ENCODE measurements at regions not wholly inside any gene's neighbourhood (a gene's known extent, or its start where the extent isn't known, plus 50 kb on each side); places are given as distances from the start of the nearest gene placed in this dataset.

- no peak for TF ChIP-seq CTCF (IDR thresholded peaks at IDR 0.05; ENCODE audit: low read depth, low read length, missing control alignments)
- no peak overlapping the region for H3K4me3 ChIP-seq (ENCODE audit: low read depth, low read length)
- in situ Hi-C loops (cut with HindIII; ENCODE audit: low sequenced_read_pairs) = no loop called here
Observed at GRCh38 chr2:30380824-30381223, 66.2 kb upstream of the LCLAT1 start.

DNA sequence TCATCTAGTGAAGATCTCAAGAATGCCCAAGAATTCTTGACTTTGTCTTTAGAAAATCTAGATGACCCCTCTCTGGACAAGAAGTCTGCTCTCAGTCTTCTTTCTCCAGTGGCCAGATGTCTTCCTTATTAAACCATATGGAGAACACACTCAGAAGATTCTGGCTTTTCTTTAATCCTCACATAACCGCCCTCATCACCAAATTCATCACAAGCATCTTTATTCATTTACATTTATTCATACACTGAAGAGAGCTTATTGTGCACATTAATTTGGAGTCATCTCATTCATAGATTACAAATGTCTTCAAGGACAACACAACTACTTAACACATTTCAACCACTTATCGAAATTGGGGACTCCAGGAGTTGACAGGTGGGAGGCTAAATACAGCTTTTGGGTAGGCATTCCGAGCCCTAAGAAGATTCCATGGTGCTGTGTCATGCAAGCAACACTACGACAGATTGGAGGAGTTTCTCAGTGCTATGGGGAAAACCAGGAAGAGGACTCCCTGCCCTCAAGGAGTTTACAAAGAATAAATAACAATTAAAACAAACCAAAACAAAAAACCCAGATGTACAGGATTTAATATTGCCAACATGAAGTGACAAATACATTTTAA lies 64.8 kb upstream of the LCLAT1 start:
- no peak overlapping the region for H3K4me3 ChIP-seq (ENCODE audit: low read depth, low read length)
- in situ Hi-C loops (cut with HindIII; ENCODE audit: low sequenced_read_pairs) = no loop called here
- DNase-seq (ENCODE audit: low read depth) = no peak
- no peak for TF ChIP-seq CTCF (IDR thresholded peaks at IDR 0.05; ENCODE audit: low read depth, low read length, missing control alignments)

More at GRCh38 chr2:30380824-30381223, 66.2 kb upstream of the LCLAT1 start:
- DNase-seq (ENCODE audit: low read depth) = no peak

GRCh38 chr2:30382995-30383394 lies 64.1 kb upstream of the LCLAT1 start:
- DNase-seq (ENCODE audit: low read depth) = no peak
- no peak overlapping the region for H3K4me3 ChIP-seq (ENCODE audit: low read depth, low read length)
- in situ Hi-C loops (cut with HindIII; ENCODE audit: low sequenced_read_pairs) = no loop called here
- TF ChIP-seq CTCF (IDR thresholded peaks at IDR 0.05; ENCODE audit: low read depth, low read length, missing control alignments) = no peak

DNA sequence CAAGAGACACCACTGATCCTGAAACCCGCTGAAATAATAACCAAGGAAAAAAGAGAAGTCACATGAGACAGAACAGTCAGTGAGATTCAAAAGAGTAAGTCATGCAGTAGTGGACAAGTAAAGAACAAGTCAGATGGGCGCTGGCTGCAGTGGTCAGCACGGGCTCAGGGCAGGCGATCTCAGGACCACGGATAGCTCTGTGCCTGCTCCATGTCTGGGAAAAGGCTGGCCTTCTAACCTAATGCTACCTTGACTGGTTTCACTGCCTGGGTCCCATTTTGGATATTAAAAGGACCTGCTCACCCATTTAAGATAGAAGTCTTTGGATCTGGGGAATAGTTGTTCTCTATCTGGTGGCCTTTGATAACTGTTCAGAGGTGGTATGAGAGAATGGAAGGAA lies 61.7 kb upstream of the LCLAT1 start:
- no peak overlapping the region for H3K4me3 ChIP-seq (ENCODE audit: low read depth, low read length)
- no peak for TF ChIP-seq CTCF (IDR thresholded peaks at IDR 0.05; ENCODE audit: low read depth, low read length, missing control alignments)
- no peak for DNase-seq (ENCODE audit: low read depth)
- in situ Hi-C loops (cut with HindIII; ENCODE audit: low sequenced_read_pairs) = no loop called here

DNA sequence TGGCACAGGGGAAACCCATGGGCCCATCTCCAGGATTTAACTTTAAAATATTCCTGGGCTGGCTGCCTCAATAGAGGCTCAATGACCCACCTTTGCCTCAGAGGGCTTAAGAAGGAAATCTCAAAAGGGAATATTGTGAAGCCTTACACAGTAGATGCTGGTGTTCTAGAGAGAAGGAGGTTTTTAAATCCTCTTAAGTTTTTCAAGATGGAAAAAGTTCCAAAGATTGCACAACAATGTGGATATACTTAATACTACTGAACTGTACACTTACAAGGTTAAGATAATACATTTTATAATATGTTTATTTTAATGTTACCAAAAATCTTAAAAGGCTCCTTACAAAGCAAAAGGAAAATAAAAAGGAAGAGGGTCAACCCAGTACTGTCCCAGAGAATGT lies 54.9 kb upstream of the LCLAT1 start:
- in situ Hi-C loops (cut with HindIII; ENCODE audit: low sequenced_read_pairs) = no loop called here
- TF ChIP-seq CTCF (IDR thresholded peaks at IDR 0.05; ENCODE audit: low read depth, low read length, missing control alignments) = no peak
- DNase-seq (ENCODE audit: low read depth) = no peak
- no peak overlapping the region for H3K4me3 ChIP-seq (ENCODE audit: low read depth, low read length)

DNA sequence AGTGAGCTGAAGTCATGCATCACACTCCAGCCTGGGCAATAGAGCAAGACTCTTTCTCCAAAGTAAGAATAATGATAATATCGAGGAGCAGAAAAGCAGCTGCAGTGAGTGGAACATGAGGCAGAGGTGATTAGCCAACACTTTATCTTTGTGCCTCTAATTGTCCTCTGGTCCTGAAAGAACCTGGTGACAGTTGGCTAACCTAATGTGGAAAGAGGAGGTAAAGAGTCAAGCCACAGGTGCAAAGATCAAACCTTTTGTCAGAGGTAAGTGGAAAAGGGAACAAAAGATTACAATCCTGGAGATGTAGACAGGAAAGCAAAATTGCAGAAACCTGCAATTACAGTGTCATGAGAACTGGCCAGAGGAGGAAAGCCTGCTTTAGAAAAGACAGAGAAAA lies 53.5 kb upstream of the LCLAT1 start:
- TF ChIP-seq CTCF (IDR thresholded peaks at IDR 0.05; ENCODE audit: low read depth, low read length, missing control alignments) = no peak
- DNase-seq (ENCODE audit: low read depth) = no peak
- in situ Hi-C loops (cut with HindIII; ENCODE audit: low sequenced_read_pairs) = no loop called here
- H3K4me3 ChIP-seq (ENCODE audit: low read depth, low read length) = no peak overlapping the region

All from astrocyte of the cerebellum (primary cell).